GM18517 (cell line): ENCODE measurements at regions not wholly inside any gene's neighbourhood (a gene's known extent, or its start where the extent isn't known, plus 50 kb on each side); places are given as distances from the start of the nearest gene placed in this dataset.
A peak's percentile ranks its signal among the peaks of the same experiment; 100 is the strongest.
"Not testable (repeated sequence)": the region's sequence is repeated elsewhere in the genome, so short reads cannot be mapped to it uniquely, and the experiment has no call there.

ENCODE experiments used
- ATAC-seq: cut with Tn5 transposase; IDR thresholded peaks from one replicate; pipeline ENCODE4 v1.9.1; 2021; ENCODE audit warnings: mild to moderate bottlenecking, moderate library complexity; ENCODE audit not compliant: unreplicated experiment

DNA sequence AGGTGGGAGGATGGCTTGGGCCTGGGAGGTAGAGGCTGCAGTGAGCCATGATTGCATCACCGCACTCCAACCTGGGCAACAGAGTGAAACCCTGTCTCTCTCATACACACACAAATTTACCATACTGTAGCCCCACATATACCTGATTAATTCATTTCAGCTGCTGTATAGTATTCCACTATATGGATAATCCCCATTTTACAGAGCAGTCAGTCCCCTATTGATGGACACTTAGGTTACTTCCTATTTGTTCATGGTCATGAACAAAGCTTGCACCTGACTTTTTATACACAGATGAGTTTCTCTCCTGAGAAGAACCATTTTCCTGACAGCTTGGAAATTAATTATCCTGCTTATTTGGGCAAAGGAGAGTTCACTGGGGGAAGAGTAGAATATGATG, 59.2 kb downstream of the EMX2 start:
- ATAC-seq: no peak

- ATAC-seq: no peak
Measured at GRCh38 chr10:117603081-117603480, 60.5 kb downstream of the EMX2 start.

GRCh38 chr10:117603726-117604125, 61.2 kb downstream of the EMX2 start:
- ATAC-seq: no peak

DNA sequence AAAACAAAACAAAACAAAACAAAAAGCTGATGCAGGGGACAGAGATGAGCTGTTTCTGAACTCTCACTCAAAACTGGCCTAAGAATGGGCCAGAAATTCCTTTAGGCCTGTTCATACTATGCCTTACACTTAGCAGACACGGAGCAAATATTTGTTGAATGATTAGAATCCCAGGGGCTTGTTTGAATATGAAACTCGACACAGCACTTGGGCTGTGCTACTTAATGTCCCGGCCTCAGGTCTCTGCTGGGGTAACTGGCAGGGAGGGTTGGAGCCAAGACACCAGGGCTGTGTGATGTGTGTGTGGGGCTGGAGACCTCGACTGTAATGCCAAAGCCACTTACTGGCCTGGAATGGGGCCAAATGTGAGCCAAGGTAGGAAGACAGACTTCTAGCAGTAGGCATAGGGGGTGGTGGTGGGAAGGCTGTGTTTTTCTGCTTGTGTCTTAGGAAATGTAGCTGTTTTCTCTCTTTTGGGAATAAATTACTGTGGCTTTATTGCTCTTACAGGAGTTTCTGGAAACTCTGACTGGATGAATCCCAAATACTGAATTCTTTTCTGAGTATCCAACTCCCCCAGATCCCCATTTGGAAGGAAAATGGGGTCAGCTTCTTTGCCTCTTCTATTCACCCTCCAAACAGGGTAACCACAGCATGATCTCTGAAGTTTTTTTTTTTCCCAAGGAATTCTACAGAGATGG, 66.7 kb downstream of the EMX2 start:
- ATAC-seq: no peak

DNA sequence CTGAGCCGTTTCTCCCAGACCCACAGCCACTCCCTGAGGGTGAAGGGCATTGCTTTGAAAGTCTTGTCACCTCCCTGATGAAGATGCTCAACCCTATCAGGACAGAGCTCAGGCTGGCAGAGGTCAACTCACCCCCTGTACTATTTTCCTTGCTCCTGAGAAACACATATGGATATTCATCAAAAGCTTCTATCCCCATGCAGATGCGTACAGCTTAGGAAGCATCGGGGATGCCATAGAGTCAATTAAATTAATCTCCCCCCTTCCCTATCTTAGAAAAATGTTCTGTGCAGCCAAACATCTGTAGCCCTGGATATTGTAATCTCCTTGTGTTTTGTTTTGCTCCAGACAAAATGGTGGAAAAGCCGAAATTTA, 67.2 kb downstream of the EMX2 start:
- no peak for ATAC-seq

- ATAC-seq: no peak
Measured at GRCh38 chr10:117610321-117610720, 67.8 kb downstream of the EMX2 start.

- ATAC-seq: no peak
Measured at GRCh38 chr10:117612113-117612512, 69.6 kb downstream of the EMX2 start.

- ATAC-seq: no peak
Measured at GRCh38 chr10:117615649-117616048, 73.1 kb downstream of the EMX2 start.

GRCh38 chr10:117616179-117616578, 73.6 kb downstream of the EMX2 start:
- ATAC-seq: peak; percentile 82

DNA sequence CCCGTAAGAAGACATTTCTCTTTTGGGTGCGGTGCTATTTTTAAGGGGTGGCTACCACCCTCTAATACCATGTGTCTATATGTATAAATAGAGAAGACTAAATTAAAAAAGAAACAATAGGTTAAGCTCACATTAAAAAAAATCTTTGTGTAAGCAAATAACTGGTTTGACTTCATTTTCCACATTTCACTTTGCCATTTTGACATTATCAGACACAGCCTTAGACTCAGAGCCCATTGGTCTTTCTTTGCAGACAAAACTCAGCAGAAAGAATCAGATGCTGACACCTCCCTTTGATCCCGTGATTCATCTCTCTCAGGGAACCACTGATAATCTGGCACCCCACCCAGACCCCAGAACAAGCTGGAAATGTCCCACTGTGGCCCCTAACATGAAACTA, 74.5 kb downstream of the EMX2 start:
- ATAC-seq: no peak

GRCh38 chr10:117617659-117618058, 75.1 kb downstream of the EMX2 start:
- ATAC-seq: no peak

DNA sequence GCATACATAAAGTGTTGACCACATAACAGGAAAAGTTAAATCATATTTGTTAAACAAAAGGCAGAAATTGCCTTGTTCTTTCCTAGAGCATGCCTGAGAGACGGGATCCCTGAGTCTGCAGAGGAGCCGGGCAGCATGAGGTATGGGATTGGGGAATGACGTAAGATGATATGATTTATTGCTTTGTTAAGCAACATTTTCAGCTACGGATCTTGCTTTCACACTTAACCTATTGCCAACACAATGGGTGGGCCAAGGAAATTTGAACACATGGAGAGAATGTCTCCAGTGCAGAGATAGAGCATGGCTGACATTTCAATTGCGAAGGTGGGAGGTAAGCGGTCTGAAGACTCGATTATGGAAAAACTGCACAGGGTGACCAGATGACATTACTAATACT, 76.7 kb downstream of the EMX2 start:
- no peak for ATAC-seq

- ATAC-seq: no peak
Measured at GRCh38 chr10:117619707-117620405, 77.3 kb downstream of the EMX2 start.

DNA sequence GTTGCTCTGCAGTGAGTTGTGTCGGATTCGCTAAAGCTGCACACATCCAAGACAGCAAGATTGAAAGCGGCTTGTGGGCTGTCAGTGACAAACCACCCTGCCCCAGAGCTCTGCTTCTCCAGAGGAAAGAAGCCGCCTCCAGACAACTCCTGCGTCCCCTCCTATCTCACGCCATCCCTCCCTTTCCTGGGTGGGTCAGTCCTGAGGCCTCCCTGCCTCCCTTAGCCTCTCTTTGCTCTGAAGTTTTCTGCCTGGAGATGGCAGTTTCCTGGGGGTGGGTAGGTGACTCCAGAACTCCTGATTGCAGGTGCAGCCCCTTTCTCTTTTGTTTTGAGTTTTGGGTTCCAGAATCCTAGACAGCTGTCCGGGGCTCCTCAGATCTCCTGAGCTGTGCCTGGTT, 78.7 kb downstream of the EMX2 start:
- no peak for ATAC-seq

DNA sequence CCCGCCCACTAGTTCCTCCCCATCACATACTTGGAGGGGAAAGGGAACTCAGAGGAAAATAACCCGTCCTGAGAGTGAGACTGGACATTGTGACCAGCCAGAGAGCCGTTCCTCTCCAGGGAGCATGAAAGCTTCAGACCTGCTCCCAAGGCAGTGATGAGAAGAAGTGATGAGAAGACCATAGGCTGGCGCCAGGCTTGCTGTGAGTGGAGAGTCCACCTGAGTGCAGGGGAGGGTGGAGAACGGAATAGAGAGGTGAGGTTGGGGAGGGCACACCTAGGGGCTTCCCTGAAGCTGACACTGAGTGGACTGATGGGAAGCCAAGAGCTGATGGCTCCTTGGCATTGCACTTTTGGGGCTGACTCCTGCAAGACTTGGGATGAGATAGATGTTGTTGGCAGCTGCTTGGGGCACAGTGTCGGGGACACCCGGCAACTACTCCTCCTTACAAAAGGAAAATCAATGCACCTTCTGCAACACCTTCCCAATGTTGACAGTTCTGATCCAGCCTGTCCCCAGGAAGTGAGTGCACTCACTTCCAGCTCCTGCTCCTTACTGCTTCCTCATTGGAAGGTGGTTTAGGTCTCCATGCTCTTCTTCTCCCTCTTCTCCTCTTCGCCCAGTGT, 79.4 kb downstream of the EMX2 start:
- ATAC-seq: no peak

DNA sequence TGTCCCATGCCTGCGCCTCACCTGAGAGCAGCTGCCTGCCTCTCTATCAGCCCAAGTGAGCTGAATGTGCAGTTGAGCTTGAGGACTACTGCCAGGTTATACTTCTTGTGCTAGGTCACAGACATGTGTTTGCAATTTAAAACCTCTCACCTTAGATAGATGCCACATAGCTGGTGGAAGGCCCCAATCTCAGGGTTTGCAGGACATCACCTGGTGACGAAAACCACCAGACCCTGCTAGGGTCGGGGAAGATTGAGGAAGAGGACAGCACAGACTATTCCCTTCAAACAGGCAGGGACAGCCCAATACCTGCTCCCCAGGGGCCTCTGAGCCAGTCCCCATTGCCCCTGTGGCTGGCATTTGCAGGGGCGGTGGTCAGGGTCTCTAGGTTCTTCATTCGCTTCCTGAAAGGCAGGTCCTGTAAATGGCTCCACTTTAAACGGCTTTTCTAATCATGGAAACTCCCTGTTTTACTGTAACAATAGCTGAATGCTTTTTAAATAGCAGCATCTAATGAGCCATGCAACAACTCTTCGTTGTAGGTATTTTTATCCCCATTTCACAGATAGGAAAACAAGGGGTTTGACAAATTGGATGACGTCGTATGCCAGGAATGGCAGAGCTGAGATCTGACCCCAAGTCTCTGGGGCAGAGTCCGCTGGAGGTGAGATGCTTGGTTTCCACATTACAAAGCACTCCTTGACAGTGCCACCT, 80.1 kb downstream of the EMX2 start:
- no peak for ATAC-seq

- ATAC-seq: no peak
Measured at GRCh38 chr10:117626228-117626627, 83.7 kb downstream of the EMX2 start.

DNA sequence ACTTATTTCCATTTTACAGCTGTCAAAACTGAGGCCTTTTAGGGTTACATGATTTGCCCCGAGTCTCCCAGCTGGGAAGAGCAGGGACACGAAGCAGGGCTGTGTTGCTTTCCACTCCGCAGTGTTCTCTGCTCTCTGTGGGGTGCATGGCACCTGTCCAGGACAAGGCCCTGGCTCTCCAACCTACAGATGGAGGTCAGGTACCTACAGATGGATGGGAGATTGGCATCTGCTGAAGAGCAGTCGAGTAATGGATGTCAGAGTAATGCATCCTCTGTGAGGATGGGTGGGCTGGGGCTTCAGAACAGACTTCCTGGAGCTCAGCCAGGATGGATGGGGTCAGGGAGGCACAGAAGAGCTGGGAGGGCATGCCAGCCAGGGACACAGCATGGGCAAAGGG, 85.0 kb downstream of the EMX2 start:
- ATAC-seq: no peak

GRCh38 chr10:117629717-117630116, 87.2 kb downstream of the EMX2 start:
- ATAC-seq: not testable (repeated sequence)

- no peak for ATAC-seq
Measured at GRCh38 chr10:117631276-117632145, 89.0 kb downstream of the EMX2 start.

DNA sequence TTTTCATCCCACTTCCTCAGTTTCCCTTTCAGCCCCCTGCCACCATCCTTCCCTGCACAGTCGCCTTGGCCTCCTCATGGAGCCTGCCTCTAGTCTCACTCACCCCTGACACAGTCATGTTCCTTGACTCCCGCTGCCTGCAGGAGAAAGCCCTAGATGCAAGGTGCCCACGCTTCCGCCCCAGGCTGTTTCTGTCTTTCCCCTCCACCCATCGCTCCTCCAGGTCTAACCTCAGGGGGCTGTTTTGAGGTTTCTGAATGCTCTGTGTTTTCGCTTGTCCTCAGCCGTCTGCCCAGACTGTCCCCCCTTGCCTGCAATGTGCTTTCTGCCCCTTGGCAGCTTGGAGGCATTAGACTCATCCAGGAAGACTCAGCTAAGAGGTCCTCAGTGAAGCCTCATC, 89.9 kb downstream of the EMX2 start:
- ATAC-seq: no peak
